T-helper 17 cell (primary cell): ENCODE measurements at regions not wholly inside any gene's neighbourhood (a gene's known extent, or its start where the extent isn't known, plus 50 kb on each side); places are given as distances from the start of the nearest gene placed in this dataset.
"Not testable (repeated sequence)": the region's sequence is repeated elsewhere in the genome, so short reads cannot be mapped to it uniquely, and the experiment has no call there.

ENCODE experiments used
- ATAC-seq: fragments of 150-1000 bp; cut with Tn5 transposase; 2 replicates; pipeline ENCODE4 v1.10.0; 2021; ENCODE audit warnings: mild to moderate bottlenecking, moderate library complexity
- DNase-seq, 3 donors: peaks; one replicate each; pipeline versions ENCODE4 v3.0.0 to v3.0.0-alpha.2; 2020 to 2021
- H3K9me3 ChIP-seq: one replicate; pipeline ENCODE4 v1.7.0; 2013; ENCODE audit warnings: low read length, mild to moderate bottlenecking; ENCODE audit not compliant: control insufficient read depth, poor library complexity, severe bottlenecking
- H3K27ac Mint-ChIP-seq: one replicate; pipeline ENCODE4 v1.8.0; 2022; ENCODE audit warnings: mild to moderate bottlenecking, moderate library complexity, mixed read lengths
- H3K27me3 Mint-ChIP-seq: one replicate; pipeline ENCODE4 v1.8.0; 2022; ENCODE audit warnings: mixed read lengths
- H3K36me3 Mint-ChIP-seq: one replicate; pipeline ENCODE4 v1.8.0; 2022; ENCODE audit warnings: low read depth, mixed read lengths
- H3K4me1 Mint-ChIP-seq: one replicate; pipeline ENCODE4 v1.8.0; 2022; ENCODE audit warnings: mild to moderate bottlenecking, mixed read lengths
- H3K4me3 Mint-ChIP-seq: one replicate; pipeline ENCODE4 v1.8.0; 2022; ENCODE audit warnings: mild to moderate bottlenecking, moderate library complexity, mixed read lengths

GRCh38 chr1:30085811-30086770 lies 637.3 kb downstream of the MATN1 start:
- H3K4me1 Mint-ChIP-seq, result peaks cover 7% of the 10 kb centered on the region
- H3K27me3 Mint-ChIP-seq, result peaks cover 73% of the 10 kb centered on the region
- no peaks in the 10 kb centered on the region for H3K9me3 ChIP-seq
- DNase-seq (peak in 2 of 3 donors; percentile 15 to 16), ATAC-seq (no peak)
- no peak overlapping the region for H3K27ac Mint-ChIP-seq
- H3K4me3 Mint-ChIP-seq, result peak overlapping the region; percentile 9
- H3K36me3 Mint-ChIP-seq, result peaks cover 5% of the 10 kb centered on the region

- no peak for ATAC-seq
- no peaks in the 10 kb centered on the region for H3K9me3 ChIP-seq
- no peak for DNase-seq
- no peak overlapping the region for H3K27ac Mint-ChIP-seq
- peaks cover 5% of the 10 kb centered on the region for H3K36me3 Mint-ChIP-seq
- peaks cover 7% of the 10 kb centered on the region for H3K4me1 Mint-ChIP-seq
- no peak overlapping the region for H3K4me3 Mint-ChIP-seq
- H3K27me3 Mint-ChIP-seq, result peaks cover 74% of the 10 kb centered on the region
Measured at GRCh38 chr1:30084909-30085571, 638.3 kb downstream of the MATN1 start.

- Mint-ChIP-seq H3K27ac (no peak overlapping the region), H3K4me3 (no peak overlapping the region), H3K27me3 (peaks cover 62% of the 10 kb centered on the region), H3K4me1 (peaks cover 7% of the 10 kb centered on the region), H3K36me3 (peaks cover 5% of the 10 kb centered on the region)
- H3K9me3 ChIP-seq, result no peaks in the 10 kb centered on the region
- ATAC-seq (no peak), DNase-seq (no peak)
Measured at GRCh38 chr1:30083800-30084464, 639.5 kb downstream of the MATN1 start.

GRCh38 chr1:30081379-30082102 lies 641.8 kb downstream of the MATN1 start:
- H3K27ac Mint-ChIP-seq, result no peak overlapping the region
- no peaks in the 10 kb centered on the region for H3K36me3 Mint-ChIP-seq
- H3K27me3 Mint-ChIP-seq, result peaks cover 50% of the 10 kb centered on the region
- no peak overlapping the region for H3K4me3 Mint-ChIP-seq
- no peaks in the 10 kb centered on the region for H3K9me3 ChIP-seq
- peaks cover 11% of the 10 kb centered on the region for H3K4me1 Mint-ChIP-seq
- DNase-seq (no peak), ATAC-seq (no peak)

- not testable (repeated sequence) for H3K36me3 Mint-ChIP-seq, DNase-seq
Measured at GRCh38 chr1:30075916-30076315, 647.5 kb downstream of the MATN1 start.

GRCh38 chr1:30068787-30069472 lies 654.5 kb downstream of the MATN1 start:
- no peak for ATAC-seq
- H3K4me3 Mint-ChIP-seq, result no peak overlapping the region
- DNase-seq, result no peak
- H3K4me1 Mint-ChIP-seq, result no peaks in the 10 kb centered on the region
- H3K9me3 ChIP-seq, result no peaks in the 10 kb centered on the region
- H3K36me3 Mint-ChIP-seq, result no peaks in the 10 kb centered on the region
- H3K27ac Mint-ChIP-seq, result no peak overlapping the region
- peaks cover 33% of the 10 kb centered on the region for H3K27me3 Mint-ChIP-seq

More at GRCh38 chr1:30075916-30076315, 647.5 kb downstream of the MATN1 start:
- H3K27ac Mint-ChIP-seq, ATAC-seq, H3K4me3 Mint-ChIP-seq, H3K4me1 Mint-ChIP-seq, H3K9me3 ChIP-seq: not testable (repeated sequence)
- H3K27me3 Mint-ChIP-seq, result peaks cover 17% of the 10 kb centered on the region

- Mint-ChIP-seq H3K4me3 (no peak overlapping the region), H3K4me1 (peaks cover 2% of the 10 kb centered on the region), H3K27ac (no peak overlapping the region), H3K36me3 (no peaks in the 10 kb centered on the region), H3K27me3 (peaks cover 14% of the 10 kb centered on the region)
- no peak for ATAC-seq
- no peaks in the 10 kb centered on the region for H3K9me3 ChIP-seq
- no peak for DNase-seq
Measured at GRCh38 chr1:30064547-30064946, 658.8 kb downstream of the MATN1 start.

- H3K4me3 Mint-ChIP-seq, result no peak overlapping the region
- no peak overlapping the region for H3K27ac Mint-ChIP-seq
- ATAC-seq (no peak), DNase-seq (no peak)
- peaks cover 7% of the 10 kb centered on the region for H3K27me3 Mint-ChIP-seq
- H3K9me3 ChIP-seq, result no peaks in the 10 kb centered on the region
- no peaks in the 10 kb centered on the region for H3K36me3 Mint-ChIP-seq
- peaks cover 4% of the 10 kb centered on the region for H3K4me1 Mint-ChIP-seq
Measured at GRCh38 chr1:30063621-30064280, 659.6 kb downstream of the MATN1 start.

GRCh38 chr1:30061292-30062220 lies 661.8 kb downstream of the MATN1 start:
- Mint-ChIP-seq H3K4me1 (peaks cover 4% of the 10 kb centered on the region), H3K27me3 (peaks cover 20% of the 10 kb centered on the region), H3K36me3 (no peaks in the 10 kb centered on the region), H3K27ac (no peak overlapping the region), H3K4me3 (no peak overlapping the region)
- ATAC-seq (no peak), DNase-seq (no peak)
- H3K9me3 ChIP-seq, result no peaks in the 10 kb centered on the region

- Mint-ChIP-seq H3K4me1 (peaks cover 4% of the 10 kb centered on the region), H3K36me3 (no peaks in the 10 kb centered on the region), H3K4me3 (no peak overlapping the region), H3K27me3 (peaks cover 25% of the 10 kb centered on the region), H3K27ac (no peak overlapping the region)
- ATAC-seq (no peak), DNase-seq (no peak)
- H3K9me3 ChIP-seq, result no peaks in the 10 kb centered on the region
Measured at GRCh38 chr1:30060738-30061137, 662.6 kb downstream of the MATN1 start.

- no peak overlapping the region for H3K27ac Mint-ChIP-seq
- H3K4me3 Mint-ChIP-seq, result no peak overlapping the region
- H3K9me3 ChIP-seq, result no peaks in the 10 kb centered on the region
- ATAC-seq, result no peak
- H3K27me3 Mint-ChIP-seq, result peaks cover 35% of the 10 kb centered on the region
- H3K4me1 Mint-ChIP-seq, result peaks cover 6% of the 10 kb centered on the region
- DNase-seq, result no peak
- no peaks in the 10 kb centered on the region for H3K36me3 Mint-ChIP-seq
Measured at GRCh38 chr1:30058970-30059369, 664.4 kb downstream of the MATN1 start.
